ENCODE measurements at regions not wholly inside any gene's neighbourhood (a gene's known extent, or its start where the extent isn't known, plus 50 kb on each side); places are given as distances from the start of the nearest gene placed in this dataset.

DNA sequence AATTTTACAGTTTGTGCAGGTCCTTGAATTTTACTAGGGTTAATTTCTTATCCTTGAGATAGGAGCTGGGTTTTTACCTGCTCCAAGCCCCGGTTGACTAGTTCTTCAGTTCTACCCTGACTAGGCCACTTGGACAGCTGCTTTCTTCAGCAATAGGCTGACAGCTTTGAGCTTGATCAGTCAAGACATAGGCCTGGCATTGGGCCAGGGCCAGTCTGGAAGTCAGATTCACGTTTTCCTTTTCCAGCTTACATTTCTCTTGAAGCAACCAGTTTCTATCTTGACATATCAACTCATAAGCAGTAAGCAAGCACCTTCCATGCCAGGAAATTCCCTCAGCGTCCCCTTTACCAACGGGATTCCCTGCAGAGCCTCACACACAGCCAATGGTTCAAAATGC, 63.7 kb upstream of the AJAP1 start:
- TF ChIP-seq, protein P1, sequence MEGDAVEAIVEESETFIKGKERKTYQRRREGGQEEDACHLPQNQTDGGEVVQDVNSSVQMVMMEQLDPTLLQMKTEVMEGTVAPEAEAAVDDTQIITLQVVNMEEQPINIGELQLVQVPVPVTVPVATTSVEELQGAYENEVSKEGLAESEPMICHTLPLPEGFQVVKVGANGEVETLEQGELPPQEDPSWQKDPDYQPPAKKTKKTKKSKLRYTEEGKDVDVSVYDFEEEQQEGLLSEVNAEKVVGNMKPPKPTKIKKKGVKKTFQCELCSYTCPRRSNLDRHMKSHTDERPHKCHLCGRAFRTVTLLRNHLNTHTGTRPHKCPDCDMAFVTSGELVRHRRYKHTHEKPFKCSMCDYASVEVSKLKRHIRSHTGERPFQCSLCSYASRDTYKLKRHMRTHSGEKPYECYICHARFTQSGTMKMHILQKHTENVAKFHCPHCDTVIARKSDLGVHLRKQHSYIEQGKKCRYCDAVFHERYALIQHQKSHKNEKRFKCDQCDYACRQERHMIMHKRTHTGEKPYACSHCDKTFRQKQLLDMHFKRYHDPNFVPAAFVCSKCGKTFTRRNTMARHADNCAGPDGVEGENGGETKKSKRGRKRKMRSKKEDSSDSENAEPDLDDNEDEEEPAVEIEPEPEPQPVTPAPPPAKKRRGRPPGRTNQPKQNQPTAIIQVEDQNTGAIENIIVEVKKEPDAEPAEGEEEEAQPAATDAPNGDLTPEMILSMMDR (IDR thresholded peaks at IDR 0.05; ENCODE audit: insufficient read depth, low read length, poor library complexity, severe bottlenecking) = no peak
- no peak for TF ChIP-seq EZH2phosphoT487 (conservative IDR thresholded peaks at IDR 0.05; ENCODE audit: low read length)
